ENCODE measurements at regions not wholly inside any gene's neighbourhood (a gene's known extent, or its start where the extent isn't known, plus 50 kb on each side); places are given as distances from the start of the nearest gene placed in this dataset.

GRCh38 chr13:30081331-30081730 lies 226.0 kb downstream of the KATNAL1 start:
- TF ChIP-seq REST (IDR thresholded peaks at IDR 0.05; ENCODE audit: low read depth) = no peak
- TF ChIP-seq EP300 (IDR thresholded peaks at IDR 0.05; ENCODE audit: borderline replicate concordance) = no peak
- TF ChIP-seq RAD21 (IDR thresholded peaks at IDR 0.05; ENCODE audit: low read depth) = no peak
- no peak for TF ChIP-seq CEBPB (IDR thresholded peaks at IDR 0.05)
- no peak for TF ChIP-seq EGR1 (IDR thresholded peaks at IDR 0.05)
- TF ChIP-seq, protein P1, sequence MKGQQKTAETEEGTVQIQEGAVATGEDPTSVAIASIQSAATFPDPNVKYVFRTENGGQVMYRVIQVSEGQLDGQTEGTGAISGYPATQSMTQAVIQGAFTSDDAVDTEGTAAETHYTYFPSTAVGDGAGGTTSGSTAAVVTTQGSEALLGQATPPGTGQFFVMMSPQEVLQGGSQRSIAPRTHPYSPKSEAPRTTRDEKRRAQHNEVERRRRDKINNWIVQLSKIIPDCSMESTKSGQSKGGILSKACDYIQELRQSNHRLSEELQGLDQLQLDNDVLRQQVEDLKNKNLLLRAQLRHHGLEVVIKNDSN (IDR thresholded peaks at IDR 0.05) = no peak
- no peak for TF ChIP-seq FOXM1 (IDR thresholded peaks at IDR 0.05; ENCODE audit: borderline replicate concordance, low read depth)
- TF ChIP-seq ZBTB7A (IDR thresholded peaks at IDR 0.05; ENCODE audit: low read depth) = no peak
- TF ChIP-seq TEAD4 (IDR thresholded peaks at IDR 0.05) = no peak

Measured in Ishikawa (cell line).